ENCODE measurements at regions not wholly inside any gene's neighbourhood (a gene's known extent, or its start where the extent isn't known, plus 50 kb on each side); places are given as distances from the start of the nearest gene placed in this dataset.
"Not testable (repeated sequence)": the region's sequence is repeated elsewhere in the genome, so short reads cannot be mapped to it uniquely, and the experiment has no call there.

GRCh38 chr17:71446645-71447437, 674.0 kb upstream of the SOX9 start:
- DNase-seq (ENCODE audit: insufficient read length, low spot score) = no peak
- TF ChIP-seq POLR2AphosphoS5 (IDR thresholded peaks at IDR 0.05; ENCODE audit: low read depth, low read length) = no peak
- TF ChIP-seq SPI1 (IDR thresholded peaks at IDR 0.05; ENCODE audit: low read depth, low read length) = no peak
- TF ChIP-seq TAF1 (IDR thresholded peaks at IDR 0.05; ENCODE audit: low read depth, low read length) = no peak
- TF ChIP-seq POLR2A (IDR thresholded peaks at IDR 0.05; ENCODE audit: low read depth, low read length) = no peak
- no peak for TF ChIP-seq PAX5 (IDR thresholded peaks at IDR 0.05; ENCODE audit: insufficient read depth, low read length, severe bottlenecking)
- TF ChIP-seq POU2F2 (IDR thresholded peaks at IDR 0.05; ENCODE audit: low read depth, low read length) = no peak
- no peak for FAIRE-seq

GRCh38 chr17:71447644-71448043, 673.2 kb upstream of the SOX9 start:
- FAIRE-seq = no peak
- DNase-seq (ENCODE audit: insufficient read length, low spot score) = no peak
- TF ChIP-seq POLR2AphosphoS5 (IDR thresholded peaks at IDR 0.05; ENCODE audit: low read depth, low read length) = no peak
- TF ChIP-seq SPI1 (IDR thresholded peaks at IDR 0.05; ENCODE audit: low read depth, low read length) = no peak
- no peak for TF ChIP-seq POU2F2 (IDR thresholded peaks at IDR 0.05; ENCODE audit: low read depth, low read length)
- no peak for TF ChIP-seq POLR2A (IDR thresholded peaks at IDR 0.05; ENCODE audit: low read depth, low read length)
- no peak for TF ChIP-seq PAX5 (IDR thresholded peaks at IDR 0.05; ENCODE audit: insufficient read depth, low read length, severe bottlenecking)
- no peak for TF ChIP-seq TAF1 (IDR thresholded peaks at IDR 0.05; ENCODE audit: low read depth, low read length)

- FAIRE-seq; DNase-seq (ENCODE audit: insufficient read length, low spot score): not testable (repeated sequence)
These were observed 670.2 kb upstream of the SOX9 start for GRCh38 chr17:71450657-71451056.

- TF ChIP-seq PAX5 (IDR thresholded peaks at IDR 0.05; ENCODE audit: insufficient read depth, low read length, severe bottlenecking) (no peak), POLR2A (IDR thresholded peaks at IDR 0.05; ENCODE audit: low read depth, low read length) (no peak), POLR2AphosphoS5 (IDR thresholded peaks at IDR 0.05; ENCODE audit: low read depth, low read length) (no peak), POU2F2 (IDR thresholded peaks at IDR 0.05; ENCODE audit: low read depth, low read length) (no peak)
- FAIRE-seq = no peak
- no peak for DNase-seq (ENCODE audit: insufficient read length, low spot score)
These were observed 666.9 kb upstream of the SOX9 start for GRCh38 chr17:71453876-71454422.

GRCh38 chr17:71455219-71455618, 665.6 kb upstream of the SOX9 start:
- no peak for FAIRE-seq
- no peak for DNase-seq (ENCODE audit: insufficient read length, low spot score)
- TF ChIP-seq POU2F2 (IDR thresholded peaks at IDR 0.05; ENCODE audit: low read depth, low read length) (no peak), POLR2AphosphoS5 (IDR thresholded peaks at IDR 0.05; ENCODE audit: low read depth, low read length) (no peak), TAF1 (IDR thresholded peaks at IDR 0.05; ENCODE audit: low read depth, low read length) (no peak), SPI1 (IDR thresholded peaks at IDR 0.05; ENCODE audit: low read depth, low read length) (no peak), PAX5 (IDR thresholded peaks at IDR 0.05; ENCODE audit: insufficient read depth, low read length, severe bottlenecking) (no peak), POLR2A (IDR thresholded peaks at IDR 0.05; ENCODE audit: low read depth, low read length) (no peak)

GRCh38 chr17:71458322-71458721, 662.5 kb upstream of the SOX9 start:
- FAIRE-seq (no peak), DNase-seq (ENCODE audit: insufficient read length, low spot score) (no peak)
- no peak for TF ChIP-seq POU2F2 (IDR thresholded peaks at IDR 0.05; ENCODE audit: low read depth, low read length)
- TF ChIP-seq POLR2AphosphoS5 (IDR thresholded peaks at IDR 0.05; ENCODE audit: low read depth, low read length) = no peak
- TF ChIP-seq TAF1 (IDR thresholded peaks at IDR 0.05; ENCODE audit: low read depth, low read length) = no peak
- TF ChIP-seq POLR2A (IDR thresholded peaks at IDR 0.05; ENCODE audit: low read depth, low read length) = no peak
- TF ChIP-seq PAX5 (IDR thresholded peaks at IDR 0.05; ENCODE audit: insufficient read depth, low read length, severe bottlenecking) = no peak
- no peak for TF ChIP-seq SPI1 (IDR thresholded peaks at IDR 0.05; ENCODE audit: low read depth, low read length)

GRCh38 chr17:71460943-71461342, 659.9 kb upstream of the SOX9 start:
- FAIRE-seq (no peak), DNase-seq (ENCODE audit: insufficient read length, low spot score) (no peak)
- TF ChIP-seq SPI1 (IDR thresholded peaks at IDR 0.05; ENCODE audit: low read depth, low read length) = no peak
- no peak for TF ChIP-seq POU2F2 (IDR thresholded peaks at IDR 0.05; ENCODE audit: low read depth, low read length)
- TF ChIP-seq POLR2A (IDR thresholded peaks at IDR 0.05; ENCODE audit: low read depth, low read length) = no peak
- no peak for TF ChIP-seq POLR2AphosphoS5 (IDR thresholded peaks at IDR 0.05; ENCODE audit: low read depth, low read length)
- no peak for TF ChIP-seq PAX5 (IDR thresholded peaks at IDR 0.05; ENCODE audit: insufficient read depth, low read length, severe bottlenecking)
- TF ChIP-seq TAF1 (IDR thresholded peaks at IDR 0.05; ENCODE audit: low read depth, low read length) = no peak

- DNase-seq (ENCODE audit: insufficient read length, low spot score) (no peak), FAIRE-seq (no peak)
- no peak for TF ChIP-seq POLR2A (IDR thresholded peaks at IDR 0.05; ENCODE audit: low read depth, low read length)
- TF ChIP-seq POU2F2 (IDR thresholded peaks at IDR 0.05; ENCODE audit: low read depth, low read length) = no peak
- no peak for TF ChIP-seq PAX5 (IDR thresholded peaks at IDR 0.05; ENCODE audit: insufficient read depth, low read length, severe bottlenecking)
- no peak for TF ChIP-seq POLR2AphosphoS5 (IDR thresholded peaks at IDR 0.05; ENCODE audit: low read depth, low read length)
- no peak for TF ChIP-seq SPI1 (IDR thresholded peaks at IDR 0.05; ENCODE audit: low read depth, low read length)
- no peak for TF ChIP-seq TAF1 (IDR thresholded peaks at IDR 0.05; ENCODE audit: low read depth, low read length)
These were observed 659.2 kb upstream of the SOX9 start for GRCh38 chr17:71461498-71462169.

GRCh38 chr17:71464241-71464640, 656.6 kb upstream of the SOX9 start:
- FAIRE-seq = no peak
- TF ChIP-seq TAF1 (IDR thresholded peaks at IDR 0.05; ENCODE audit: low read depth, low read length) (no peak), SPI1 (IDR thresholded peaks at IDR 0.05; ENCODE audit: low read depth, low read length) (no peak), POLR2AphosphoS5 (IDR thresholded peaks at IDR 0.05; ENCODE audit: low read depth, low read length) (no peak), POLR2A (IDR thresholded peaks at IDR 0.05; ENCODE audit: low read depth, low read length) (no peak), POU2F2 (IDR thresholded peaks at IDR 0.05; ENCODE audit: low read depth, low read length) (no peak), PAX5 (IDR thresholded peaks at IDR 0.05; ENCODE audit: insufficient read depth, low read length, severe bottlenecking) (no peak)

More at GRCh38 chr17:71464241-71464640, 656.6 kb upstream of the SOX9 start:
- DNase-seq (ENCODE audit: insufficient read length, low spot score) = no peak
